GM12872 (cell line): ENCODE measurements at regions not wholly inside any gene's neighbourhood (a gene's known extent, or its start where the extent isn't known, plus 50 kb on each side); places are given as distances from the start of the nearest gene placed in this dataset.

Source experiments
- TF ChIP-seq, protein P1 (sequence below): IDR thresholded peaks from 3 replicates; pipeline ENCODE4 v1.5.1; 2011; ENCODE audit warnings: low read depth, mild to moderate bottlenecking, low read length, moderate library complexity; ENCODE audit not compliant: insufficient read depth

DNA sequence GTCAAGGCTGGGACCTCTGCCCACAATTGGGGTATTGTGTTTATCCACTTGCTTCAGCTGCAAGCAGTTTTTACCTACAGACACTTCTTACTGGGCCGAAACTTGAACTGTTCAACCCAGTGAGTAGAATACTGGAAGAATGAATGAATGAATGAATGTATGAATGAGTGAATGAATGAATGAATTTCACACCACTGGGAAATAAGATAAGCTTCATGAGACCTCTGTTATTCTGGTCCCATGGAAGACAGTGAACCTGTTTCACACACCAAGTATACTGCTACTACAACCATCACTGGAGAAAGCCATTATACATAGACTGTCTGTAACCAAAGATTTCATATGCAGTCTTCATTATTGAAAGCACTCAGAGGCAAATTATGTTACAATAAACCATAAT lies 295.0 kb upstream of the GULP1 start:
- TF ChIP-seq, protein P1, sequence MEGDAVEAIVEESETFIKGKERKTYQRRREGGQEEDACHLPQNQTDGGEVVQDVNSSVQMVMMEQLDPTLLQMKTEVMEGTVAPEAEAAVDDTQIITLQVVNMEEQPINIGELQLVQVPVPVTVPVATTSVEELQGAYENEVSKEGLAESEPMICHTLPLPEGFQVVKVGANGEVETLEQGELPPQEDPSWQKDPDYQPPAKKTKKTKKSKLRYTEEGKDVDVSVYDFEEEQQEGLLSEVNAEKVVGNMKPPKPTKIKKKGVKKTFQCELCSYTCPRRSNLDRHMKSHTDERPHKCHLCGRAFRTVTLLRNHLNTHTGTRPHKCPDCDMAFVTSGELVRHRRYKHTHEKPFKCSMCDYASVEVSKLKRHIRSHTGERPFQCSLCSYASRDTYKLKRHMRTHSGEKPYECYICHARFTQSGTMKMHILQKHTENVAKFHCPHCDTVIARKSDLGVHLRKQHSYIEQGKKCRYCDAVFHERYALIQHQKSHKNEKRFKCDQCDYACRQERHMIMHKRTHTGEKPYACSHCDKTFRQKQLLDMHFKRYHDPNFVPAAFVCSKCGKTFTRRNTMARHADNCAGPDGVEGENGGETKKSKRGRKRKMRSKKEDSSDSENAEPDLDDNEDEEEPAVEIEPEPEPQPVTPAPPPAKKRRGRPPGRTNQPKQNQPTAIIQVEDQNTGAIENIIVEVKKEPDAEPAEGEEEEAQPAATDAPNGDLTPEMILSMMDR = no peak

DNA sequence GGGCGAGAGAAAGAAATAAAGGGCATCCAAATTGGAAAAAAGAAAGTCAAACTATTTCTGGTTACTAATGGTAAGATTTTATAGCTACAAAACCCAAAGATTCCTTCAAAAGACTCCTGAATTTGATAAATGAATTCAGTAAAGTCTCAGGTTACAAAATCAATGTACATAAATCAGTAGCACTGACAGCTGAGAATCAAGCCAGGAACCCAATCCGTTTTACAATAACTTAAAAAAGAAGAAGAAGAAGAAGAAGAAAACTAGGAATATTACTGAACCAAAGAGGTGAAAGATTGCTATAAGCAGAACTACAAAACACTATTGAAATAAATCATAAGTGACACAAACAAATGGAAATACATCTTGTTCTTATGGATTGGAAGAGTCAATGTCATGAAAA lies 291.5 kb upstream of the GULP1 start:
- TF ChIP-seq, protein P1 = no peak

DNA sequence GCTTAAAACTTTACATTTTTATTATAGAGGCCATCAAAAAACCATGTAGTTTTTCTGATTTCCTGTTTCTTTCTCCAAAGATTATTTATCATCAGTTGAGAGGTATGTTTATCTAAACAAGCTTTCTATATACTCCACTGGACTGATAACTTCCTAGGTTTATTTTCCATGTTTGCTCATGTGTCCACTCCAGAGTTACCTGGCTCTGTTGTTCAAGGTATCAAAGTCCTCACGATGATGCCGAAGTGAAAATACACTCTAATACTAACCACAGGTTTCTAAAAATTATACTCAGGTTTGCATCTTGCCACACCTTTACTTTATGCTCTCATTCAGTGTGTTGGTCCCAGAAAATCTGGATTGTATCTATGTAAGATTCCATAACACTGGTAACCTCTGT lies 287.9 kb upstream of the GULP1 start:
- TF ChIP-seq, protein P1 = no peak

DNA sequence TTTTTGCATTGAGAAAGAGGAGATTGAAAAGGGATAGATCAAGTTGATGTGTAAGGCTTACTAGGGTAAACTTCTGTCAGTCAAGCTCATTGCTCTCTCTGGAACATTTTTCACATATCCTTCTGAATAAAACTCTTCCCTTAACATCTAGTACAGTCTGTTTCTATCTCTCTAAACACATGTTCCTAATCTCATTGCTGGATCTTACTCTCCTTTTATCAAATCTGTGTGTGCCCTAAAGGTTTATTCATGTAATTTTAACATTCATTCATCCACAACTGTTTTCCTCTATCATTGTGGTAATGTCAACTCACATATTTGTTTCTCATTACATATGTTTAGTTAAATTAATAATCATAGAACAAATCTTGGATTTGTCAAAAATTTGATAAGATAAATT lies 277.9 kb upstream of the GULP1 start:
- TF ChIP-seq, protein P1 = no peak

DNA sequence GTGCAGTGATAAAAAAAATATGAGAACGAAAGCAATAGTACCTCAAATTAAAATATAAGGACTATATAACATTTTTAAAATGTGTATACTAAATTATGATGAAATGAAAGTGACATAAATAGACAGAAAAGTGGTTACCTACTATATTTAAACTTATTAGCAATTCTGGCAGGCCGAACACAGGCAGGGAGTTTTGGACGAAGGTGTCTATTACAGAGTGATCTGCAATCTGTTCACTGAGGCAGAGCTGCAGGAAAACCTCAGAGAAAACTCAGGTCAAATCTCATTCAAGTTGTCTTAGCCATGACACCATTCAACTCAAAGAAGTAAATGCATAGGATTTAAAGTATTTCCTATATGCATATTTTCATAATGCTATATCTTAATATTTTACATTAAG lies 274.8 kb upstream of the GULP1 start:
- TF ChIP-seq, protein P1 = no peak

DNA sequence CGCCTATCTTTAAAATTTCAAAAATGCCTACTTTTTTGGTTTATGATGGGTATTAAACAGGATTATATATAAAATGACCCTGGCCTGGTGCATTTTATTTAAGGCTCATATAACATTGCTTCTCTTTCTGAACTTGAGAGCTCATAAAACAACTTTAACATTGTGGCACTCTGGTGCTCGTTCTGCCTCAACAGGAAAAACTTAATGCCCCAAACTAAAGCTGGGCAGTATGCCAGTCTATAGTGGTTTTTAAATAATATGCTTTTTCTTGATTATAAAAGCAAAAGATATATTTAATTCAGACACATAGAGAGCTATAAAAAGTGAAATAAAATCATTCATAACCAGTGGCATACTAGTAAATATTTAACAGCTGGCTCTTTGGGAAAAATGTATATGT lies 269.3 kb upstream of the GULP1 start:
- TF ChIP-seq, protein P1 = no peak

DNA sequence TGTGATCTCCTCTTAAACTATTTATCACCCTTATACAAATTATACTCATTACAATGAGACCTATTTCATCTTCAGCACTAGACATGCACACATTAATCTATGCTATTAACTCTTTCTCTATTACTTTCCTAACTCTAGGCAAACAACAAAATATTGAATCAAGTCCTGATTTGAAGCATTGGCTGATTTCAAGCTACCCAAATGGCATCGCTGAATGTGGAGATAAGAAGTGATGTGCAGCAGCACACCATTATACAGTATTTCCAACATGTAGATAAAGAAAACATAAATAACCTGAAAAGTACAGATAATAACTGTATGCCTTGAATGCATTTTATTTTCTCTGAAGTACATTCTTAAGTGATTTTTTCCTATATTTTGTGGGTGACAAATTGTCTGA lies 268.6 kb upstream of the GULP1 start:
- TF ChIP-seq, protein P1 = no peak

- TF ChIP-seq, protein P1 = no peak
Observed at GRCh38 chr2:188024811-188025210, 266.9 kb upstream of the GULP1 start.
